Mesodermal cell (in vitro differentiated cells): ENCODE measurements at regions not wholly inside any gene's neighbourhood (a gene's known extent, or its start where the extent isn't known, plus 50 kb on each side); places are given as distances from the start of the nearest gene placed in this dataset.

ENCODE experiments used
- H3K27ac ChIP-seq: 2 replicates; pipeline ENCODE4 v1.7.0; 2013; ENCODE audit warnings: mild to moderate bottlenecking, low read depth, low read length, moderate library complexity; ENCODE audit not compliant: severe bottlenecking
- H3K36me3 ChIP-seq: 2 replicates; pipeline ENCODE4 v1.7.1; 2013; ENCODE audit warnings: mild to moderate bottlenecking, low read length, moderate library complexity; ENCODE audit not compliant: control insufficient read depth, insufficient read depth
- H3K4me1 ChIP-seq: one replicate; pipeline ENCODE4 v1.7.1; 2013; ENCODE audit warnings: mild to moderate bottlenecking, low read length; ENCODE audit not compliant: insufficient read depth, control insufficient read depth, poor library complexity, severe bottlenecking
- H3K4me3 ChIP-seq: 2 replicates; pipeline ENCODE4 v1.7.0; 2013; ENCODE audit warnings: low read length, control low read depth, mild to moderate bottlenecking; ENCODE audit not compliant: insufficient read depth, poor library complexity, severe bottlenecking; ENCODE audit errors: extremely low read depth
- H3K9me3 ChIP-seq: 2 replicates; pipeline ENCODE4 v1.7.1; 2013; ENCODE audit warnings: mild to moderate bottlenecking, low read length, moderate library complexity; ENCODE audit not compliant: control insufficient read depth
- WGBS, 2 experiments: methylation state at CpG; one replicate each; pipeline ENCODE4 v1.1.5; 2013; ENCODE audit warnings: missing lambda C conversion rate in 2 of 2; ENCODE audit not compliant: insufficient coverage in 2 of 2; 5-methylcytosine and 5-hydroxymethylcytosine counted together

DNA sequence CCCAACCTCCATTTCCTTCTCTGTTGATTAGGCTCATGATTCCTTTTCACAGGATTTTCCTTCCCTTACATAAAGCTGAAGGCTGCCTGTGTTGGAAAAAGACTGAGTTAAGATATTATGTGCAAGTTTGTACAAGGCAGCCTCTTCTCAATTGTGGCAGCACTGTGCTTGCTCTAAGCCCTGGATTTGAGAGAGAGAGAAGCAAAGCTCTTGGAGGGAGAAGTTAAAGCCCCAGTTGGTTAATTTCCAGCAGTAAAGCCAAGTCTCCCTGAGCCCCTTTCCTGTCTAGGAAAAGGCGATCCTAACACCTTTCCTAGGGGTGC is 128.3 kb upstream of the SESN3 start:
- H3K27ac ChIP-seq = no peak overlapping the region
- no peaks in the 10 kb centered on the region for H3K9me3 ChIP-seq
- H3K4me1 ChIP-seq = peaks cover 2% of the 10 kb centered on the region
- no peaks in the 10 kb centered on the region for H3K36me3 ChIP-seq
- WGBS, 2 experiments = no CpG with 5 or more reads among the region's 1 CpG
- no peak overlapping the region for H3K4me3 ChIP-seq

DNA sequence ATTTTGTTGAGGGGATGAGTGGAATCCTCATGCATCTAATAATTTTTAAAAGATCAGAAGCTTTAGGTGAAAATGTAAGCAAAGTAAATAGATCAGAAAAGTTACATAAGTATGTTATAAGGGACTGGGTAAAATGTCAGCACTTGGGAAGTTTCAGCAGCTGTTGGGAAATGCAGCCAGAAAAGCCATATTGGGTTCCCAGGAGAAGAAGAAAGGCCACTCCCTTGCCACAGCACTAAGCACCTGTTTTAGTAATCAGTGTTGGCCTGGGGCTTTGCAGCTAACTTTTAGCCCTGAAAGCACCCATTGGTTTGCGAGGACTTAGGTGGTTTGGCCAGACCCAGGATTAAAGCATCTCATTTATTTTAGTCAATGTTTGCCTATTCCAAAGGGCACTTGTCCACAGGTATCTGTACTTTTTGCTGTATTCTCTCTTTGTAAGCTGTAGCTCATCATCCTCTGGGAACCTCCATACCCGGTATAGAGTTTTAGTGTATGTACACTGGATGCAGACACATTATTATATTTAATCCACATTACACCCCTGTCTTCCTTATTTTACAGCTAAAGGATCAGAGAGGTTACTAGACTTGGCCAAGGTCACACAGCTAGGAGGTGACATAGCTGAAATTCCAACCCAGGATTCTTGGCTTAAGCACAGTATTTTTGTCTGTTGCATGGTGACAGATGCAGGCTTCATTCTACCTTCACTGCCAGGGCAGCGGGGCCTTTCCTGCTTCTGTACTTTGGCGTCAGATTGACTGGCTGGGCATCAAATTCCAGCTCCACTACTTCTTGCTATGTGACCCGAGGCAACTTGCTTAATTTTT is 127.7 kb upstream of the SESN3 start:
- Histone ChIP-seq H3K4me3 (no peak overlapping the region), H3K27ac (no peak overlapping the region), H3K9me3 (no peaks in the 10 kb centered on the region), H3K4me1 (no peaks in the 10 kb centered on the region), H3K36me3 (no peaks in the 10 kb centered on the region)
- 56 to 75% methylated on average over 4 of the region's 5 CpGs for WGBS, 2 experiments

- H3K36me3 ChIP-seq = no peaks in the 10 kb centered on the region
- no peaks in the 10 kb centered on the region for H3K9me3 ChIP-seq
Observed at GRCh38 chr11:95354304-95354703, 123.3 kb upstream of the SESN3 start.

GRCh38 chr11:95353706-95354105 is 122.7 kb upstream of the SESN3 start:
- no peaks in the 10 kb centered on the region for H3K4me1 ChIP-seq
- no peak overlapping the region for H3K4me3 ChIP-seq
- H3K27ac ChIP-seq = no peak overlapping the region
- no peaks in the 10 kb centered on the region for H3K36me3 ChIP-seq
- no peaks in the 10 kb centered on the region for H3K9me3 ChIP-seq

More at GRCh38 chr11:95354304-95354703, 123.3 kb upstream of the SESN3 start:
- H3K4me3 ChIP-seq = no peak overlapping the region
- H3K27ac ChIP-seq = no peak overlapping the region
- no peaks in the 10 kb centered on the region for H3K4me1 ChIP-seq

DNA sequence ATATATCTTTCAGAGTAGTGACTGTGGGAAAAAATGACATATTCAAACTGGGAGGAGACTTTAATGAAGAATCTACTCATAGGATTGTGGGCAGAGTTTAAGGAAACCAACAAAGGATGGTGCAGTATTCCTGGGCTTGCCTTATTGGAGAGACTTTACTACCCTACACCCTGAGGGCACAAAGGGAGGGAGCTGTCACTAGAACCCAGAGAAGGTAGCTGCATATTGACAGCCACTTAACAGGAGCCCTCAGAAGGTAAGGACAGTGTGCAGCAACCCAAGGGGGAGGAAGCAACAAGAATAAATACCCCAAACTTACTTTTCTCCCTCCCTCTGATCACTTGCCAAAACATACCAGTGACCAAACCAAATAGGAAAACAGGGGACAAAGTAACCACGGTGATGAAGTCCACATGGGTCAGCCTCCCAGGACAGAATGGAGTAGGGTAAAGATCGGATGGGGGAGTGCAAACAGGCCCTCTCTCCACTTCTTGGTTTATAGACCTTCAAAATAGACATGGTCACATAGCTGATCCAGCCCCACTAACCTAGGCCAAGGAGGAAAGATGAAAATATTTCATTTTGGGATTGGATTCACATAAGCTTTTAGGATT is 121.8 kb upstream of the SESN3 start:
- H3K4me3 ChIP-seq = no peak overlapping the region
- H3K9me3 ChIP-seq = no peaks in the 10 kb centered on the region
- no peaks in the 10 kb centered on the region for H3K4me1 ChIP-seq
- H3K27ac ChIP-seq = no peak overlapping the region
- no CpG with 5 or more reads among the region's 2 CpGs for WGBS, 2 experiments
- no peaks in the 10 kb centered on the region for H3K36me3 ChIP-seq

GRCh38 chr11:95349345-95349942 is 118.4 kb upstream of the SESN3 start:
- no peaks in the 10 kb centered on the region for H3K9me3 ChIP-seq
- H3K27ac ChIP-seq = no peak overlapping the region
- H3K36me3 ChIP-seq = no peaks in the 10 kb centered on the region
- no peak overlapping the region for H3K4me3 ChIP-seq
- no peaks in the 10 kb centered on the region for H3K4me1 ChIP-seq

- Histone ChIP-seq H3K9me3 (no peaks in the 10 kb centered on the region), H3K4me3 (no peak overlapping the region), H3K36me3 (no peaks in the 10 kb centered on the region), H3K4me1 (peaks cover 3% of the 10 kb centered on the region), H3K27ac (no peak overlapping the region)
- WGBS, 2 experiments = 78 to 93% methylated on average over 1 of the region's 1 CpG
Observed at GRCh38 chr11:95346265-95346664, 115.3 kb upstream of the SESN3 start.

DNA sequence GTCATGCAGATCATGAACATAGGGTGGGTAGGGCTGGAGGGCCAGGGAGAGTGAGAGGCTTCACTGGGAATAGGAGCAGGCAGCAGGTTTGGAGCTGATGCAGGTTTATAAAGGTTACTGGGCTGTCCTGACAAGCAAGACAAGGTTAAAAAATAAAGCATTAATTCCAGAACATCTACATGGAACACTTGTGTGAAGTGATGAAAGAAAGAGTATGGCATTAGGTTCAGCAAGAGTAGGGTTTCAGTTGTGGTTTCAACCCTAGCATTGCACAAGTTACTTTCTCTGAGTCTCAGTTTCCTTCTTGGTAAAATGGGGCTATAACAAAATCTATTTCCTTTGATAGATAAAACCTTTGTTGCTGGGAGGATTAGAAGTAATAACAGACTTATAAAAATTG is 114.6 kb upstream of the SESN3 start:
- peaks cover 5% of the 10 kb centered on the region for H3K4me1 ChIP-seq
- no peaks in the 10 kb centered on the region for H3K36me3 ChIP-seq
- no peak overlapping the region for H3K4me3 ChIP-seq
- H3K9me3 ChIP-seq = no peaks in the 10 kb centered on the region
- no peak overlapping the region for H3K27ac ChIP-seq

- 100% methylated on average over 1 of the region's 4 CpGs; no CpG with 5 or more reads in 1 of the 2 experiments for WGBS, 2 experiments
- H3K4me1 ChIP-seq = peaks cover 5% of the 10 kb centered on the region
- H3K9me3 ChIP-seq = no peaks in the 10 kb centered on the region
- H3K27ac ChIP-seq = no peak overlapping the region
- no peaks in the 10 kb centered on the region for H3K36me3 ChIP-seq
- H3K4me3 ChIP-seq = no peak overlapping the region
Observed at GRCh38 chr11:95344932-95345642, 114.1 kb upstream of the SESN3 start.

DNA sequence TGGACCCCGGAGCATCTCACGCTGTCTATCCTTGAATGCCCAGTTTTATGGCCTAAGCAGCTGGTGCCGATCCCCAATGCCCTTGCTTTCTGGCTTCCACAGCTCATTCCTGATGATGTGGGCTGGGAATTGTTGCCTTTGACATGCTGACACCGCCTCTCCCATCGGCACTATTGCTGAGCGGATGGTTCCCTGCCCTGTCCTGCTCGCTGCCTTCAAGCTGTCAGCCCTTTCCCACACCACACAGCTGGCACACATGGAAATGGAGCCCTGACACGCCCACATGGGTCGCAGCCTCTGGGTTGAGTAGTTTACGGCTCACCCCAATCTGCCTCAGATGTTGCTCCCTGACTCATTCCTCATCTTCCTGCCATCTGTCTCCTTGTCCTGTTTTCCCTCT is 110.2 kb upstream of the SESN3 start:
- no peak overlapping the region for H3K4me3 ChIP-seq
- H3K9me3 ChIP-seq = no peaks in the 10 kb centered on the region
- peaks cover 26% of the 10 kb centered on the region for H3K4me1 ChIP-seq
- H3K36me3 ChIP-seq = no peaks in the 10 kb centered on the region
- 80 to 86% methylated on average over 6 to 7 of the region's 10 CpGs for WGBS, 2 experiments
- no peak overlapping the region for H3K27ac ChIP-seq
